HG02852 (cell line): ENCODE measurements at regions not wholly inside any gene's neighbourhood (a gene's known extent, or its start where the extent isn't known, plus 50 kb on each side); places are given as distances from the start of the nearest gene placed in this dataset.

Experiments
- ATAC-seq: cut with Tn5 transposase; IDR thresholded peaks from one replicate; pipeline ENCODE4 v1.9.1; 2021; ENCODE audit warnings: mild to moderate bottlenecking, moderate library complexity; ENCODE audit not compliant: unreplicated experiment

- peak; percentile 70 for ATAC-seq
Measured at GRCh38 chr11:128053981-128054931, 533.1 kb downstream of the ETS1 start.

DNA sequence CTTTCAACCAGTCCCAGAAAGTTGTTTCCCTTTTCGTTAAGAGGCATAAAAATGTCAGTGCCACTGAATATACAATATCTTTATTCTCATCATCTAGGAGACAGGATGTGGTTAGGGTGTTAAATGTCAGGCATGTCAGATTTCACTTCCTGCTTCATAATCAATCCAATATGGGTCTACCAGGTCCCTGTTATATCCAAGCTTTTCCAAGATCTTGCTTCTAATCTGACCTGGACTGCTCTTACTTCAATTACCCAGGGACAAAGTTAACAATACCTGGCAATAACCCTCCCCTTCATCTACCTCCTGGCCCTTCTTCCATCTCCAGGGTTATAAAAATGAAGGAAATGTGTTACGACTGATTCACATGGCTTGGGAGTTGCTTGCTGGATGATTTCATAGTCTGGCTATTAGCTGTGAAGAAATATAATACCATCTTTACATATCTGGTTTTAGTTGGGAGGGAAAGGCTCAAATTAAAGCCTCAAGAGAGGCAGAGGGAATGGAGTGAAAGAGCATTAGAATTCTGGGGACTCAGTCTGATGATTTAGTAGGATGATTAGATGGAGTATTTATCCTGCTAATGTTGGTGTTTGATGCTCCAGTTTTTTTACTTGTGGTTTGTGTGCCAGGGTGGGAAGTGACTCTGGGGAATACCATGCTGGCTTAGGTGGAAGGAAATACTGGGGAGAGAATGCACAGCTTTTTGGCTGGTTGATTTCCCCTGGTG, 534.3 kb downstream of the ETS1 start:
- no peak for ATAC-seq

DNA sequence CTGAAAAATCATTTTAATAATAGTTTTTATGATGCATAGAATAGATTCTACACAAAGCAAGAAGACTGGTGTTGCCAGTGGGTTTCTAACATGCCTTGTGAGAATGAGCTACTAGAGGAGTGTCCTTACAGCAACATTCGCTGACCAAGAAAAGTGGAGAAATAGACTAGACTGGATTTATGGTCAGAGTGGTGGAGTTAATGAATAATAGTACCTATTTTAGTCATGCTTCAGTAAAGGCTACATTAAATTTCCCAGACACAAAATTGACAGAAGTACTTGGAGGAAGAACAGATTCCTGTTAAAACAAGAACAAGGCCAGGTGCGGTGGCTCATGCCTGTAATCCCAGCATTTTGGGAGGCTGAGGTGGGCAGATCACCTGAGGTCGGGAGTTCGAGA, 539.2 kb downstream of the ETS1 start:
- no peak for ATAC-seq

DNA sequence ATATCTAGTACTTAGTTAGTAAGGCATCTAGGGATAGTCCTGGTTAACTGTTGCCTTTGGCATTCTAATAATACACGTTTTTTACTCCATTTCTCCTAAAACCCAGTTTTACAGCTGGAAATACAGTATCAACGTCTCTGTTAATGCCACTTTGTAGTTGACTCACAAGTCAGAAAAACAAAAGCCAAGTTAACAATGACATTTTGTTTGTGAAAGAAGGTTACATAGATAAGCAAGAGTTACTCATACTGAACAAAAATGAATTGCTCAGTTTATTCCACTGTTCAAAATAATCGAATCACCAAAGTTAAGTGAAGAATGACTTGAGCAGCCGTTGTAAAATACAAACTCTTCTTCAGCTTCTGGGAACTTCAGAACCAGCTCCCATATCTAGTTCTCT, 540.3 kb downstream of the ETS1 start:
- no peak for ATAC-seq

DNA sequence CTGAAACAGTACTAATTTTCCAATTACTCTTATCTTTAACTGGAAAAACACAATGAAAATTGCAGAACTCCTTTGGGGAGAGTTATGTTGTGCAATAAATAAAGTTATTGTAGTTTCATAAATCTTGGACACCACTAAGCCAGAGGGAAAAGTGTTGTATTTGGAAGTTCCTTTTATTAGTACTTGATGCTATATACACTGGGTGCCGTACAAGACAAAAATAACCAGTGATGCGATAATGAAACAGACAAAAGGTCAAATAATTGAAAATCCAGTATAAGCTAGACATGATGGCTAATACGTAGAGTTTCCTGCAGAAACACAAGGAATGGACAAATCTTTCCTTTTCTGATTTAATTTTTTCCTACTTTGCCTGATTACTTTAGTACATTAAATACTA, 541.1 kb downstream of the ETS1 start:
- no peak for ATAC-seq

GRCh38 chr11:128045094-128045725, 542.1 kb downstream of the ETS1 start:
- ATAC-seq = no peak

GRCh38 chr11:128042290-128042751, 545.0 kb downstream of the ETS1 start:
- no peak for ATAC-seq

GRCh38 chr11:128040603-128041002, 546.8 kb downstream of the ETS1 start:
- no peak for ATAC-seq

- peak; percentile 84 for ATAC-seq
Measured at GRCh38 chr11:128039140-128040021, 548.0 kb downstream of the ETS1 start.

GRCh38 chr11:128036556-128037093, 550.7 kb downstream of the ETS1 start:
- no peak for ATAC-seq

GRCh38 chr11:128036006-128036405, 551.4 kb downstream of the ETS1 start:
- ATAC-seq = no peak

DNA sequence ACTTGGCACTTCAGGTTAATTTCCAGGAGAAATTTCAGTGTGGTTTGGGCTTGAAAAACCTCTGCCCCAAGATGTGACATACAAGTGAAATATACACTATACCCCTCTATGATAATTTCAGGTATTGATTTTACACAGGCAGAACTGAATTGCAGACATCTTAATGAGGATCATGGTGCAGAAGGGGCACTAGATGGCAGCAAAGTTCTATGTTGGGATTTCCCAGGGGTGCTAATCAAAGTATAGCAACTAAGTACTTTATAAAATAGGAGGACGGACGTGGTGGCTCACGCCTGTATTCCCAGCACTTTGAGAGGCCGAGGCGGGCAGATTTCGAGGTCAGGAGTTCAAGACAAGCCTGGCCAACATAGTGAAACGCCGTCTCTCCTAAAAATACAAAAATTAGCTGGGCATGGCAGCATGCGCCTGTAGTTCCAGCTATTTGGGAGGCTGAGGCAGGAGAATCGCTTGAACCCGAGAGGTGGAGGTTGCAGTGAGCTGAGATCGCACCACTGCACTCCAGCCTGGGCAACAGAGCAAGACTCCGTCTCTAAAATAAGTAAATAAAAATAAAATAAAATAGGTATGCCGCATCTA, 555.7 kb downstream of the ETS1 start:
- ATAC-seq = peak; percentile 90

DNA sequence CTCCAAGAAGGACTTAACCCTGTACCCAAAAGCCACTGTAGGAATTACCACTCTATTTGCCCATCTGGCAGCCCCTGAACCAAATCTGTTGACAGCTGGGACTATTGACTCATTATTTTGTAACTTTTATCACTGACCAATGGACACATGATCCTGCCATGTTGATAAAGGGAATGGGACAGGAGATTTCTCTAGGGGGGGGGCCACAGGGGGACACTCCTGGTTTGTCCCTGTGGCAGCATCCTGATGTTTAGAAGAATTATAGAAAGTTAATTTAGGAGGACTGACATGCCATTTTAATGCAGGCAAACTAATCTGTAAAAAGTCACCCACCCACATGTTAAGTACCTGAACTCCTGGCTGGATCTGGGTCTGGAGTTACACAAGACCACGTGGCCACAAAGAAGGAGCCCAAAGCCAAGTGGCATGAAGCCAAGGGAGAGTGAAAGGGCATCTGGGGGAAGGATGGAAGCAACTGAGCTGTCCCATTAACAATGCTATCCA, 558.1 kb downstream of the ETS1 start:
- no peak for ATAC-seq

GRCh38 chr11:128026596-128026995, 560.8 kb downstream of the ETS1 start:
- no peak for ATAC-seq

DNA sequence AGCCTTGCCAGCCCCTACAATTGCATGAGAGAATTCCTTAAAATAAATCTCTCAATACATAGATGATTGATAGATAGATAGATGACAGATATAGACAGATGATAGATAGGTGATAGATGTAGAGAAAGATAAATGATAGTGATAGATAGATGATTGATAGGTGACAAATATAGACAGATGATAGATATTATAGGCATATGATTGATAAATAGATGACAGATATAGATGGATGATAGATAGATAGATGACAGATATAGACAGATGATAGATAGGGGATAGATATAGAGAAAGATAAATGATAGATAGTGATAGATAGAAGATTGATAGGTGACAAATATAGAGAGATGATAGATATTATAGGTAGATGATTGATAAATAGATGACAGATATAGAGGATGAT, 564.6 kb downstream of the ETS1 start:
- ATAC-seq = no peak

DNA sequence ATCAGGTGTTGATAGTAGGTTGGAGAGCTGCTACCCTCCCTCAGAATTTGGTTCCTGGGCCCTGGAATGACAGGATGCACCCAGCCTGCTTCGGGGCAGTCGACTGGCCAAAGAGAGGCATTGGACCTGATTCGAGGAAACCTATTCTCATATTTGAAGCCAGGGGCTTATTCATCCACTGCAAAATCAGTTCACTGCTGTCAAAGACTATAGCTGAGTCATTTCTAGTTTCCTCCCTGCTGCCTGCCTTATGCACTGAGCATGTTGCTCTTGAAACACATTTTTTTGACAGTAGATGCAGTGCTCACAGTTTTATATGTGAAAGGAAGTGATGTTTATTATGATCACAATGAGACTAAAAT, 565.4 kb downstream of the ETS1 start:
- ATAC-seq = peak; percentile 66

DNA sequence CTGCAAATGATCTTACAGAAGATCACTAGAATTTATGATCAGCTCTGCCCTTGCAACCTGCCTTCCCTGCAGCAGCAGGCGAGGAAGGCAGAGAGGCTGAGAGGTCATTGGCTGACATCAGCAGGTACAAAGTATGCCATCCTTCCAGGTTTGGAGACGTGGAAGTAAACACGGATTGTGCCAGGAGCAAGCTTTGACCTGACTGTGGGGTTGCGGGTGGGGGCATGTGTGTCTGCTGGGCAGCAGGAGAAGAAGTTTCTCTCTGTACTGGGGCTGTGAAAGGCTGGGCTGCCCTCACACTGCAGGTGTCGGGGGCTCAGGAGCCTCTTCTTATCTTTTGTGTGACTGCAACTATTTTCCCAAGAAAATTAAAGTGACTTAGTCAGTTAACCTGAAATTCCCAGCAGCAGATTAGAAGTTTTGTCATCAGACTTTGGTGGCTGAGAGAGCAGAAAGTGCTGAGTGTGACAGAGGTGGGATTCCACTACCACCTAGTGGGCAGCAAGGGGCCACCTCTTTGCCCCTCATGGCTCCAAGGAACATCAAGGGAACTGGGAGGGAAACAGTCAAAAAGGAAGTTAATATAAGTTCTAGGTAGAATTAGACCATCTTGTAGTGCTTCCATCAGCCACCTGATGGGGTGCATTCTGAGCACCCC, 565.9 kb downstream of the ETS1 start:
- ATAC-seq = no peak

DNA sequence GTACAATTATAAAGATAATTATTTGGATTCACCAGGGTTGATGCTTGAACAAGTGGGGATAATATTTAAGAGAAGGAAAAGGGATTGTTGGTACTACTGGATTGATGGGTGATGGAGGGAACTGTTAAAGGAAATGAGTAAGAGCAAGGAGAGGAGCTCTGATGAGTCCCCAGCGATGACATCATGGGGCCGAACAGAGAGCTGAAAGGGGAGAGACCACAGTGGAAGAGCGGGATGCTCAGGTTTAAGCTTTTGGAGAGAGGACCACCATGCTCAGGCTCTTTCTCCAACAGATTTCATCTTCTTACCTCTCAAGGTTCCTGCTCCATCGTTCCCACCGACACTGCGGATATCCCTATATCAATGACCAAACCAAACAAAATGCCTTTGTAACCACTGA, 568.7 kb downstream of the ETS1 start:
- no peak for ATAC-seq

- no peak for ATAC-seq
Measured at GRCh38 chr11:128005562-128005961, 581.8 kb downstream of the ETS1 start.
